Mesenchymal stem cell (in vitro differentiated cells and primary cell): ENCODE measurements at regions not wholly inside any gene's neighbourhood (a gene's known extent, or its start where the extent isn't known, plus 50 kb on each side); places are given as distances from the start of the nearest gene placed in this dataset.

Experiments used
- DNase-seq: peaks from one replicate; pipeline ENCODE4 v3.0.0-alpha.2; 2013
- H2AFZ ChIP-seq: one replicate; pipeline ENCODE4 v1.6.1; 2013; ENCODE audit warnings: low read depth, mild to moderate bottlenecking, control low read depth, inconsistent platforms, low read length, moderate library complexity
- H2AK5ac ChIP-seq: 2 replicates; pipeline ENCODE4 v1.6.1; 2013; ENCODE audit warnings: low read length, moderate library complexity, mild to moderate bottlenecking, inconsistent platforms; ENCODE audit not compliant: severe bottlenecking
- H2BK120ac ChIP-seq: one replicate; pipeline ENCODE4 v1.6.1; 2013; ENCODE audit warnings: low read depth, mild to moderate bottlenecking, inconsistent platforms, low read length, moderate library complexity
- H2BK12ac ChIP-seq, 2 experiments: one replicate each; pipeline ENCODE4 v1.6.1; 2013; ENCODE audit warnings: inconsistent platforms in 2 of 2, low read length in 2 of 2, mild to moderate bottlenecking in 2 of 2, moderate library complexity in 2 of 2, control low read depth in 1 of 2
- H2BK15ac ChIP-seq: one replicate; pipeline ENCODE4 v1.6.1; 2013; ENCODE audit warnings: mild to moderate bottlenecking, low read depth, inconsistent platforms; ENCODE audit not compliant: poor library complexity, severe bottlenecking
- H2BK5ac ChIP-seq: 2 replicates; pipeline ENCODE4 v1.6.1; 2013; ENCODE audit warnings: low read depth, mild to moderate bottlenecking, low read length, control low read depth, inconsistent platforms; ENCODE audit not compliant: poor library complexity, severe bottlenecking
- H3K14ac ChIP-seq, 2 experiments: one replicate each; pipeline ENCODE4 v1.6.1; 2013; ENCODE audit warnings: inconsistent platforms in 2 of 2, low read length in 2 of 2, control low read depth in 1 of 2, mild to moderate bottlenecking in 1 of 2, moderate library complexity in 1 of 2
- H3K18ac ChIP-seq, 2 experiments: one replicate each; pipeline ENCODE4 v1.6.1; 2013; ENCODE audit warnings: inconsistent platforms in 2 of 2, low read length in 2 of 2, control low read depth in 1 of 2, low read depth in 1 of 2, mild to moderate bottlenecking in 1 of 2
- H3K23ac ChIP-seq, 2 experiments: one replicate each; pipeline ENCODE4 v1.6.1; 2013; ENCODE audit warnings: inconsistent platforms in 2 of 2, low read length in 2 of 2, mild to moderate bottlenecking in 2 of 2, moderate library complexity in 2 of 2, control low read depth in 1 of 2
- H3K27ac ChIP-seq: 2 replicates; pipeline ENCODE4 v1.5.1; 2013; ENCODE audit warnings: mild to moderate bottlenecking, moderate library complexity, low read length, control low read depth, inconsistent platforms; ENCODE audit not compliant: poor library complexity, severe bottlenecking
- H3K27me3 ChIP-seq, 2 experiments: 2 replicates each; pipeline versions ENCODE4 v1.6.1 to v1.7.0; 2013; ENCODE audit warnings: low read length in 2 of 2, mild to moderate bottlenecking in 2 of 2, moderate library complexity in 2 of 2, control low read depth in 1 of 2, inconsistent platforms in 1 of 2; ENCODE audit not compliant: control insufficient read depth in 1 of 2, insufficient read depth in 1 of 2
- H3K36me3 ChIP-seq, 2 experiments: 2 replicates each; pipeline versions ENCODE4 v1.6.1 to v1.7.0; 2013; ENCODE audit warnings: low read length in 2 of 2, control low read depth in 1 of 2, inconsistent platforms in 1 of 2, low read depth in 1 of 2, mild to moderate bottlenecking in 1 of 2; ENCODE audit not compliant: insufficient read depth in 2 of 2, control insufficient read depth in 1 of 2
- H3K4ac ChIP-seq, 2 experiments: one replicate each; pipeline ENCODE4 v1.6.1; 2013; ENCODE audit warnings: inconsistent platforms in 2 of 2, low read length in 2 of 2, mild to moderate bottlenecking in 2 of 2, moderate library complexity in 2 of 2, control low read depth in 1 of 2, low read depth in 1 of 2
- H3K4me1 ChIP-seq: 2 replicates; pipeline ENCODE4 v1.6.1; 2013; ENCODE audit warnings: low read depth, low read length, control low read depth; ENCODE audit not compliant: control insufficient read depth, insufficient read depth
- H3K4me2 ChIP-seq: 2 replicates; pipeline ENCODE4 v1.6.1; 2013; ENCODE audit warnings: low read length, mild to moderate bottlenecking, inconsistent platforms; ENCODE audit not compliant: poor library complexity, severe bottlenecking
- H3K4me3 ChIP-seq, 2 experiments: 2 replicates each; pipeline versions ENCODE4 v1.5.1 to v1.7.0; 2013; ENCODE audit warnings: low read length in 2 of 2, mild to moderate bottlenecking in 2 of 2, control low read depth in 1 of 2, low read depth in 1 of 2; ENCODE audit not compliant: insufficient read depth in 1 of 2
- H3K79me1 ChIP-seq: replicated peaks from 2 replicates; pipeline ENCODE4 v1.6.1; 2013; ENCODE audit warnings: mild to moderate bottlenecking, control low read depth, low read length, inconsistent platforms; ENCODE audit not compliant: poor library complexity, severe bottlenecking
- H3K9ac ChIP-seq: 2 replicates; pipeline ENCODE4 v1.7.0; 2013; ENCODE audit warnings: mild to moderate bottlenecking, low read length, moderate library complexity
- H3K9me3 ChIP-seq: 2 replicates; pipeline ENCODE4 v1.7.0; 2013; ENCODE audit warnings: mild to moderate bottlenecking, low read length; ENCODE audit not compliant: control insufficient read depth
- H4K8ac ChIP-seq: one replicate; pipeline ENCODE4 v1.6.1; 2013; ENCODE audit warnings: inconsistent platforms, mild to moderate bottlenecking, low read length, moderate library complexity
- H4K91ac ChIP-seq: one replicate; pipeline ENCODE4 v1.6.1; 2013; ENCODE audit warnings: mild to moderate bottlenecking, low read length, inconsistent platforms
- WGBS: methylation state at CpG from one replicate; pipeline ENCODE4 v1.1.7; 2013; ENCODE audit warnings: mixed read lengths; 5-methylcytosine and 5-hydroxymethylcytosine counted together

DNA sequence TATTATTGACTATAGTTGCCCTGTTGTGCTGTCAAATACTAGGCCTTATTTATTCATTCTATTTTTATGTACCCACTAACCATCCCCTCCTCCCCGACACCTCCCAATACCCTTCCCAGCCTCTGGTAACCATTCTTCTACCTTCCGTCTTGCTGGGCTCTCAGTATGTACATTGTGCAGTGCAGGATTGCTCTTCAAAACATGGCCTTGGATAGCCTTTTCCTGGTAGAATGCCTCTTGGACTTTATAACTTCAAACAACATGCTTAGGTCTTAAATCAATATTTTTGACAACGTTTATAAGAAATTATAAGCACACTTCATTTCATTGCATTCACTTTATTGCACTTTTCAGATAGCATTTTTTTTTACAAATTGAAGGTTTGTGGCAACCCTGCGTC lies 172.6 kb upstream of the ACTBL2 start:
- no peak overlapping the region for H3K4ac ChIP-seq
- H3K23ac ChIP-seq, result no peak overlapping the region
- no peaks in the 10 kb centered on the region for H3K4me1 ChIP-seq
- H3K27me3 ChIP-seq, result no peaks in the 10 kb centered on the region
- no peak for DNase-seq
- no peak overlapping the region for H2AK5ac ChIP-seq
- H3K9me3 ChIP-seq, result no peaks in the 10 kb centered on the region
- no peak overlapping the region for H3K9ac ChIP-seq
- H2BK5ac ChIP-seq, result no peak overlapping the region
- H2BK120ac ChIP-seq, result no peak overlapping the region
- H2BK15ac ChIP-seq, result no peak overlapping the region
- no peak overlapping the region for H2AFZ ChIP-seq
- H4K91ac ChIP-seq, result no peak overlapping the region
- H3K4me2 ChIP-seq, result no peak overlapping the region
- H3K36me3 ChIP-seq, result no peaks in the 10 kb centered on the region
- H3K27ac ChIP-seq, result no peak overlapping the region
- 90% methylated on average over 4 of the region's 4 CpGs for WGBS
- no peaks in the 10 kb centered on the region for H3K79me1 ChIP-seq
- no peak overlapping the region for H4K8ac ChIP-seq
- no peak overlapping the region for H3K4me3 ChIP-seq
- H3K14ac ChIP-seq, result no peak overlapping the region
- no peak overlapping the region for H3K18ac ChIP-seq
- no peak overlapping the region for H2BK12ac ChIP-seq

DNA sequence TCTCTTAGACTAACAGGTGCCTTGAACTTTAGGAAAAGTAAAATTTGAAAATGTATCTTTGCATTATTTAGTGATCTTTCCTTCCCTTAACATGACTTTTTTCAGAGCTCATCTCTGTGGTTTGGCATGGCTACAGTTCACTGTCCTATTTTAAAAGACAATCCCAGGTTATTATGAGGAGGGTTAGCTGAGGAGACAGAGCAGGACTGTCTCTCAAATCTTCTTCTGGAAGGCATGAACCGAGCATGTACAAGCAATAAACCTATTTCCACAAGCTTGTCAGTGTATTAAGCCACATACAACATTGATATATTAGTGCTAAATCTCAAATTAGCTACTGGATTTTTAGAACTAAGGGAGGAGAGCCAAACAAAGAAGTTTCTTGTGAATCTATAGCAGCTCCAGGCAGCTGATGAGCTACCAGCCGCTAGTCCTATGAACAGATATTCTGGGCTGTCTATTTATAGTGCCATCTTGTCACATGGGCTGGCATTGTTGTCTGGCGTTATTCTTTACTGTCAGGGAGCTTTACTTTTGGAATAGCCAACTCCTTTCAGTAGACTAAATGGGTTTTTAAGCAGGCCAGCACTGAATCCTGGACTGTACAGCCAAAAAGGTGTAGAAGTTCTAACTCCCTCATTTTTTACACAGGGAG lies 171.2 kb upstream of the ACTBL2 start:
- Histone ChIP-seq H2AFZ (no peak overlapping the region), H3K4me3 (no peak overlapping the region), H3K27me3 (no peaks in the 10 kb centered on the region), H3K9me3 (no peaks in the 10 kb centered on the region), H3K27ac (no peak overlapping the region), H3K9ac (no peak overlapping the region), H2BK120ac (no peak overlapping the region), H4K8ac (no peak overlapping the region), H3K79me1 (no peaks in the 10 kb centered on the region), H2BK15ac (no peak overlapping the region), H4K91ac (no peak overlapping the region), H3K4me2 (no peak overlapping the region), H3K36me3 (no peaks in the 10 kb centered on the region), H3K4ac (no peak overlapping the region), H2BK5ac (no peak overlapping the region), H3K18ac (peak overlapping the region in 1 of 2 experiments; percentile 25), H3K23ac (no peak overlapping the region), H2BK12ac (no peak overlapping the region), H3K14ac (no peak overlapping the region), H2AK5ac (no peak overlapping the region), H3K4me1 (no peaks in the 10 kb centered on the region)
- no peak for DNase-seq
- 92% methylated on average over 2 of the region's 3 CpGs for WGBS

DNA sequence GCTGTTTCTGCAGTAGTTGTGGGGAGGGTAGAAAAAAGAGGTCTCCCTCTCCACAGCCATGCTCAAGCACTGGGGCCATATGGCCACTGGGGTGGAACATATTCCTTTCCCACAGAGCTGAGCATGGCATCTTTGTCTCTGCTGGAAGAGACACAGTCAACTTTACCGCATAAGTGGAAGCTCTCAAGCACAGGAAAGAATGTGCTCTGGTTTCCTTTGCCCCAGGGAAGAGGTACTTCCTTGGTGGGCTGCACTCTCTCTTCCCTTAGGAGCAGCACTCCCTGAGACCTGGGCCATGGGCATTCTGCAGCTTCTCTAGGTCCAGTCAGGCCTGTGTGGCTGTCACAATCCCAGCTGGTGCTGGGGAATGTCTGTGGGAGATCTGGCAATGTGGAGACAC lies 168.5 kb upstream of the ACTBL2 start:
- 96% methylated on average over 1 of the region's 1 CpG for WGBS
- Histone ChIP-seq H2AK5ac (no peak overlapping the region), H3K27ac (no peak overlapping the region), H3K23ac (no peak overlapping the region), H2BK5ac (no peak overlapping the region), H3K36me3 (no peaks in the 10 kb centered on the region), H3K27me3 (no peaks in the 10 kb centered on the region), H3K4me2 (no peak overlapping the region), H3K79me1 (no peaks in the 10 kb centered on the region), H3K4me3 (no peak overlapping the region), H3K9me3 (no peaks in the 10 kb centered on the region), H3K14ac (no peak overlapping the region), H4K8ac (no peak overlapping the region), H4K91ac (no peak overlapping the region), H2BK12ac (no peak overlapping the region), H3K4me1 (no peaks in the 10 kb centered on the region), H2BK15ac (no peak overlapping the region), H2AFZ (no peak overlapping the region), H3K4ac (no peak overlapping the region), H2BK120ac (no peak overlapping the region), H3K18ac (no peak overlapping the region), H3K9ac (no peak overlapping the region)
- DNase-seq, result no peak

DNA sequence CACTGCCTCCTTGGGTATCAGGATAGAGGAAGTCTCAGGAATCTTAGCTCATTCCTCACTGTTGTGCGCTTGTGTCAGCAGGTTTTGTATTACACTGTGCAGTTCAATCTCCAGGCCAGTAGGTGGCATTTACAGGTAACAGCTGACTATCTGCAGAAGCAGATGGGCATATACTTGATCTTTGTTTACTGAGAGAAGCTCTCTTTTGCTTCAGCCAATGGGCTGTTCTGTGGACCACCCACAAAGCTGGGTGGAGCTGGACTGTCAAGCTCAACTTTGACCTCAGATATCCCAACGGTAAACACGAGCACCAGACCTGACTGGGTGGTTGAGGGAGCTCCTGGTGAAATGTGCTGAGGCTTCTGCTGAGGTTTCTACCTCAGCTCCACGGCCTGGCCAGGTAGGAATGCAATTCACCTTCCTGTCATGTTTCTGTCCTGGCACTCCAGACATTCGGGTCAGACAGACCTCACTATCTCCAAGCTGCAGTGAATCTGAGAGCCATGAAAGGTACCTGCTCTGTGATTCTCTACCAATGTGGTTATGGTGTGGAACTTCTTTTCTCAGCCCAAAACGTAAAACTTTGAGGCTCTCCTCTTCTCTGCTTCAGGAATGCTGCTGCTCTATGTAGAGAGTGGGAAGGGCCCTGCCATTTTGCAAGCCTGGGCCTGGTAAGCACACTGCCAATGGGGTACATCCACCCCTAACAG lies 167.9 kb upstream of the ACTBL2 start:
- no peak overlapping the region for H2BK120ac ChIP-seq
- H2AFZ ChIP-seq, result no peak overlapping the region
- H3K27me3 ChIP-seq, result no peaks in the 10 kb centered on the region
- no peak overlapping the region for H2BK15ac ChIP-seq
- H2BK12ac ChIP-seq, result no peak overlapping the region
- no peaks in the 10 kb centered on the region for H3K4me1 ChIP-seq
- H3K79me1 ChIP-seq, result no peaks in the 10 kb centered on the region
- H3K18ac ChIP-seq, result peak overlapping the region in 1 of 2 experiments; percentile 48
- 64% methylated on average over 6 of the region's 6 CpGs for WGBS
- H2AK5ac ChIP-seq, result no peak overlapping the region
- no peak overlapping the region for H3K4ac ChIP-seq
- H4K8ac ChIP-seq, result no peak overlapping the region
- no peak overlapping the region for H4K91ac ChIP-seq
- no peaks in the 10 kb centered on the region for H3K9me3 ChIP-seq
- H3K14ac ChIP-seq, result no peak overlapping the region
- no peak overlapping the region for H3K23ac ChIP-seq
- H3K36me3 ChIP-seq, result no peaks in the 10 kb centered on the region
- no peak overlapping the region for H3K4me3 ChIP-seq
- H3K4me2 ChIP-seq, result no peak overlapping the region
- H2BK5ac ChIP-seq, result no peak overlapping the region
- DNase-seq, result peak; percentile 49
- no peak overlapping the region for H3K9ac ChIP-seq
- no peak overlapping the region for H3K27ac ChIP-seq
